NCI-H2029 treated with DMSO at 0.1 percent for 48 hours (cell line): ENCODE measurements at regions not wholly inside any gene's neighbourhood (a gene's known extent, or its start where the extent isn't known, plus 50 kb on each side); places are given as distances from the start of the nearest gene placed in this dataset.
"Not testable (repeated sequence)": the region's sequence is repeated elsewhere in the genome, so short reads cannot be mapped to it uniquely, and the experiment has no call there.

Source experiments
- DNase-seq: peaks from one replicate; lab custom pipeline; 2025; lab: John Stamatoyannopoulos, UW

DNA sequence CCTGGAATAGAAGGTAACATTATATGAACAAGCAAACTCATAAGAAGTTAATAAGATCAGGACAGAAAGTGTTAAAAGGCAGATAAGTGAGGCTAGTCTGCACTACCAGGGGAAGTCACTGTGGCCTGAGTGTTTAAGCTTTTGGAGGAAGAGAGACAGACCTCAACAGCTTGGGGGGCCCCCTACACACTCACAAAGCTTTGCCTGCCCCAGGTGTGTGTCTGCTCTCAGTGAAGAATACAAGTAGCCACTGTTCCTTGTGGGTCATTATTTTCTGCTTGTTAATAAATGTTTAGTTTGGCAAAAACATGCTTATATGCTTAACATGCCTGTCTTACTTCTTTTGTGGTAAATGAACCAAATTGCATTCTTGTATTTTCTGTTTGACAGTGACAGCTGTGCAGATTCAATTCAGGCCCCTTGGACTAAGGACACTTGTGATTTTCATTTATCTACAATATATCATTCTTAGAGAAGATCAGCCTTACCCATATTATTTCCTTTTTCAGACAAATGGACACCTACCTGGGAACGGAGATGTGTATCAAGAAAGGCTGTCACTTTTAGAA is 50.7 kb upstream of the C12orf71 start:
- DNase-seq, result no peak

DNA sequence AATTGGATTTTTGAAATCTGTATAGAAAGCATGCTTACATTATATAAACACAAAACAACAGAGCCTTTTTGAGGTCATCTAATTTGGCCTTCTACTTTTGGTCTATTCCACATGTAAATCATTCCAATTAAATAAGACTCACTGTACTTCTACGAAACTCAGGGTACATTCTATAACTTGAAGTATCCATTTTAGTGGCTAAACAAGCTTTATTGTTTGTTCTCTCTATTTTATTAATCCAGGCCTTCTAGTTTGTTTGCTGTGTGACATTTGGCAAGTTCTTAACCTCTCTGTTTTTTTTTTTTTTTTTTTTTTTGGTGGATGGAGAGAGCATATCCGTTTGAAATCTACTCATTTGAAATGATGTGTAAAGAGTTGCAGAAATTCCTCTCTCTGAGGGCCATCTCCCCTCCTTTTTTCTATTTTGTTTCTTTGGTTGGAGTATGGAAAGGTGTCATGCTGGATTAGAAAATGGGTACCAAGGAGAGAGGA is 58.1 kb upstream of the C12orf71 start:
- no peak for DNase-seq

DNA sequence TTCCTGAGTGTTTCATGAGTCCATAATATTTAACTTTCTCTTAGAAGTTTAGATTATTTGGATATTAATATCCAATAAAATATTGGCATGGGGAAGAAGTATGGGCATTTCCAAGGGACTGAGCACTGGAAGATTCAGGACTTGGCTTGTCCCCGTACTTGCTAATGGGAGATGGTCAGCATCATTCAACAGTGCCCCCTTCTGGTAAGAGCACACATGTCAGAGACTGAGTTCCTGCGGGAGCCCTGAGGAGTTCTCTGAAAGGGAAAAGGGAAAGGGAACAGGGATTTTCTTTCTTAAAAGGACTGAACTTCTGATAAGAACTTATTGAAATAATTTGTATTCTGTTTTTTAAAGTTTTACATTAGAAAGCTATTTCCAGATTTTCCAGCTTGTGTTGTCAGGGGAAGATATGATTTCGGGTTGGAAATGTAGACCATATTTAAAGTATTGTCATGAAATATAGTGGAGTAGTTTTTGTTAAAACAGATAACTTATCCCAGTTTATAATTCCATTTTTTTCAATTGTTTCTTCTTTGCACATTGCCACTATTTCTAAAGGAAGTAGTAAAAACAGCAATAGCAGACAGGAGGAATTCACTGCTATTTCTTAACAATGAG is 59.8 kb upstream of the C12orf71 start:
- peak; percentile 75 for DNase-seq

DNA sequence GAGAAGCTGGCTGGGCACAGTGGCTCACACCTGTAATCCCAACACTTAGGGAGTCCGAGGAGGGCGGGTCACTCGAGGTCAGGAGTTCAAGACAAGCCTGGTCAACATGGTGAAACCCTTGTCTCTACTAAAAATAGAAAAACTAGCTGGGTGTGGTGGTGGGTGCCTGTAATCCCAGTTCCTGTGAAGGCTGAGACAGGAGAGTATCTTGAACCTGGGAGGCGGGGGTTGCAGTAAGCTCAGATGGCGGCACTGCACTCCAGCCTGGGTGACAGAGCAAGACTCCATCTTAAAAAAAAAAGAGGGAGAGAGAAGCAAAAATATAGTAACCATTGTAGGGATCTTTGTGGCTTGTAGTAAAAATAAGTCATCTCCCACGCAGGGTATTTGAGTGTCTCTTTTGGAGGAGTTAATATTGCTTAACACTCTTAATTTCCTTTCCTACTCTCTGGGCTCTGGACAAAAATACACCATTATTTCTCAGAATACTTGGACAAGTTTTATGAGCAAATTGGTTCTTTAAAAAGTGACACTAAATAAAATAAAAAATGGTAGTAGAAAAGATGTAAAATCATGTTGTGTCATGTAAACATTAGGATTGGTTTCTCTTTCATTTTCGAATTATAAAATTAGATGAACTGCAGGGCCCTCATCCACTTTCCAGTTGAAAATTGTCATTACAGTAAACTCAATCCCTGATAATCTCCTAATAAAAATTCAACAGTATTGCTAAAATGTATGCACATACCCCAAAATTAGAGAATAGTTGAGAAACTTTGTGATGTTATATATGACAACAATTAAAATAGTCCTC is 61.1 kb upstream of the C12orf71 start:
- DNase-seq, result no peak

DNA sequence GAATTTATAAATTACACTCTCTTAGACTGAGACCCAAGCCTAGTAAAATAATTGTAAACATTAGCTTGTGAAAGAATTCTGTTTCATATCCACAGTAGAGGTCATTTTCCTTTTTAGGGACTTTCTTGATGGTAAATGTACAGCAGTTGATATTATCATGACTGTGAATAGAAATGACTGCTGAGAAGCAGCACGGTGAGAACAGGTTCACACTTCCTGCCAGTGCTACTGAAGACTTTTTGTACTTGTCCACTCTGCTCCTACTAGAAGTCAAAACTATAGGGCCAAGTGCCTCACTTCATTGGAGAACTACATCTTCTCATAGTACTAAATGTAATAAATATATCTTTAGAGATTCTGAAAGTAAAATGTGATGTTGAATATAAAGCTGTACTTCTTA is 63.3 kb upstream of the C12orf71 start:
- DNase-seq, result not testable (repeated sequence)

DNA sequence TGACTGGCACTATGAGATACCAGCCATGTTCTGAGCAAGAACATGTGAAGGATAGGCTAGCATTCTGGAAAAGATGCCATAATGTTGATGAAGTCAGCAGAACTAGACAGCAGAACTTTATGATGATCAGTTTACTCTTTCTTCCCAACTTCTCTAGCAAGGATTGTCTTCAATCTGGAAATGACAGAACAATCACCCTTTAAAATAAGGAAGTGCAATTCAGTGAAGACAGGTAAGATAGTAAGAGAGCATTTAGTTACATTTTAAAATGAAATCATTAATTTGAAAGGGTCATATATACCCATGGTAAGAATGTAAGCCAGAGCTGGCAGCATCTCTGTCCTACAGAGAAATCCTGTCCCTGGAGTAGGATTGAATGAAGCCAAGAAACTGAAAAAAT is 66.0 kb upstream of the C12orf71 start:
- DNase-seq, result no peak

DNA sequence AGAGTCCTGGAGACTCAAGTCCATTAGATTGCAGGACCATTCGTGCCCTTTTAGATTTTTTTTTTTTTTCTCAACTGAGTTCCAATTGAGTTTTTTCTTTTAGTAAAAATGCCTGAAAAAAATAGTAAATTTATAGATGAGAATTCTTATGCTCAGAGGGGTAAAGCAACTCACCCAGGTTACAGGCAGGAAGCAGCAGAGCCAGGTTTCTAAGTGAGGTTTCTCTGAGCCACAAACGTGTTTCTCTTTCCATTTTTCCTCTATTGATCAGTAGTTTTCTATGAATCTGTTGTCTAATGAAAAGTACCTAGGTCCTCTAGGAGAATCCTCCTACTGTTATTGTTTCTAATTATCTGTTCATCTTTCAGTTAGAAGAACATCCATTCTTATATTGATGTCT is 66.4 kb upstream of the C12orf71 start:
- no peak for DNase-seq

DNA sequence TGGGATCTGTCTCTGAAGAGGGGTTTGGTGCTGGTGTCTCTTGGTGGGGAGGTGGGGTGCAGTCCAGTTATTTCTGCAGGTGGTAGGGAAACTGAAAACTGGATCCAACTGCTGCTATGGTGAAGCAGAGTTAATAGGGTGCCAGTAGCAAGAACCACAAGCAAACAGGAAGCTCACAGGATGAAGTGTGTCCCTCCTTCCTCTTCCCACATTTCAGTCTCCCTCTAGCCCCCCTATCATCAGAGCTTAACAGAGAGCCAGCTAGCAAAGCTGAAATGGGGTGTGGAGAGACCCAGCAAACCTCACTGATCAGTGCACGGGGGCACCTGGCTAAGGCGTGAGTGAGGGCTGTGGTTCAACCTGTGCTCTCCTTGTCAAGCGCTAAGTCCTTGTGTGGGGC is 69.1 kb upstream of the C12orf71 start:
- no peak for DNase-seq

DNA sequence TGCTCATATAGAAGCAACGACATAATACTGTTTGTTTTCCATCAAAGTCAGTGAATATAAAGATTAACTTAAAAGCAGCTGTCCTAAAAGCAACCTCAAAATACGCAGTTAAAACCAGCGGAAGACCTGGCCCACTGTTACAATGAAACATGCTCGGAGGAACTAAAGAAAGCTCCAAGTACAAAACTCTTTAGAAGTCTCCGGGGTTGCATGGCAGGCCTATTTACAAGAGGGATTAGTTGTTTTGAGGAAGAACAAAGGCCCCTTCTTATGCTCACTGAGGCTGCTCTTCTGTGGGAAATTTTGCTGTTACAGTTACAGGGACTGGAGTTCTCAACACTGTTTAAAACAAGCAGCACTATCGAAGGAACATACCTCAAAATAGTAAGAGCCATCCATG is 75.9 kb upstream of the C12orf71 start:
- DNase-seq, result no peak

DNA sequence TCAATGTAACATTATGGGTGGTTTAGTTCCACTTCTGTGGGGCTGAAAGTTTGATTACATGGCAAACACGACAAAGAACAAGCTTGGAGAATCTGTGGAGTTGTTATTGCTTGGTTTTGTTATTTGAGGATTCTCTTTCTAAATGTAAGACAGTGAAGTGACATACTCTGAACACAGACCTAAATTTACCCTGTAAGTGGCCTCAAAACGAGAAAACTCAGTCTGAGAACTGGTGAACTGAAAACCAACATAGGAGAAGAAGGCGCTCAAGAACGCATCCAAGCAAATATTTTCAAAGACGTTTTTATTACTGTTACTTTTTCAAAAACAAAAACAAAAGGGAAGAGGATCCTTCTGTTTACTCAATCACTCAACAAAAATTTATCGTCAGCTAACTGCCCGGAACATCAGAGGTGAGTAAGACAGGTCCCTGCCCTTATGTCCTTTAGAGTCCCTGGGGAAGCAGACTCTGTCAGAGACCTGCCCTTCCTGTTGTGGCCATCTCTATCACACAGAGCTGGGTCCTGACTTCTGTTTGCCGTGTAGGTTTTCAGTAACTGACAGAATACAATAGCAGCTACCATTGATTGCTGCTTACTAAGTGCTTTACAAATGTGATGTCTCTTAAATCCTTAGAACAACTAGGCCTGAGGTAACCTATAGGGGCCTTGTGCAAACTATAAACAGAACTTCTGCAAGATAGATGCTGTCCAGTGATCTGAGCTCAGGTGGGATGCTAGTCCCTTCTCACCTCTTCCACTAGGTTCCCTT is 79.3 kb upstream of the C12orf71 start:
- DNase-seq, result no peak

DNA sequence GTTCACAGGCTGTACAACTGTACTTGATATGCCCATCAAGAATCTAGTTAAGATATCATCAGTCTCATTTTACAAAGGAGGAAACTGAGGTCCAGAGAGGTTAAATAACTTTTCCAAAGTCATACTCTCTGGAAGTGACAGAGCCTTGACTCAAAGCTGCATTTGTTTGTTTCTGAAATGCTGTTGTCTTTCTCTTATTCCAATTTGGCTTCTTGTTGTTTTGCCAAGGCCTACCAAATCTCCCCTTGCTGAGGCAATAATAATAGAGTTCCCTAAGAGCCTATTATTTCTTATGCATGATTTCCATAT is 79.8 kb upstream of the C12orf71 start:
- DNase-seq, result no peak

DNA sequence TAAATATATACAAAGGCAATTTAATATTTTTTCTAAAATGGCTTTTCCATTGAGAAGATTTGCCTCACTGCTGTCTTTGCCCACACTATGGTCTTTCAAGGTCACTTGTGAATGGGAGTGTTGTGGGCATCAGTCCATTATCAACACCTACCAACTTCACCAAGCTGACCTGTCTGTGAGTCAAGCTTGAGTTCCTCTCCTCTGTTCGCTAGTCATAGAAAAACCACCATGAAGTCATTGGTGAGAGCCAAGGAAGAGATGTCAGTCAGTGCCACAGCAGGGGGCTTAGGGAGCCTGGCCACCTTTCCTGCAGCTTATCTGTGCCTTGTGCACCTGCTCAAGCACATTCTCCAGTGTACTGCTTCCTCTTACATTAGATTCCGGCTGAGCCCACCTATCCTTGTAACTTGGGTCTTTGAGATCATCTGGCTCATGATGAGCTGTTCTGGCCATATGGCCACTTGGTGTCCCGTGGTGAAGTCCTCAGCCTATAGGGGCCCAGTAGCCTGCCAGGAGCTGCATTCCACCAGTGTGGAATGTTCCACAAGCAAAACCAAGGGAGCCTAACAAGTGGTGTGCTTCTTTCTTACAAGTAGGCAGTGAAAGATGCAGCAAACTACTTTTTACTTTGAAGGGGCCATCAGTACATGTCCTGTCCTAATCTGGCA is 80.8 kb upstream of the C12orf71 start:
- DNase-seq, result no peak

DNA sequence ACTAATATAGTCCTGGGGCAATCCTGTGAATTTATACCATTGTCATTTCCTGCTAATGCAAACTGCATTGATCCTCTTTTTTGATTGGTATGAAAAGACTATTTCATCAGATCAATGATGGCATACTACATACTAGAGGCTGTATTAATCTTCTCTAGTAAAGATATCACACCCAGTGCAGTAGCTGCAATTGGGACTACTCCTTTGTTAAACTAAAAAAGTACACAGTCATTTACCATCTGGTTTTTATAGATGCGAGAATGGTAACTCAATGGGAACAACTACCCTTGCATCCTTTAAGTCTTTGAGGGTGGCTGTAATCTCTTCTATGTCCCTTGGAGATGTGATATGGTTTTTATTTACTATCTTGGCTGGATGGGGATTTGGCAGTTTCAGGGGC is 80.2 kb upstream of the STK38L start:
- no peak for DNase-seq

DNA sequence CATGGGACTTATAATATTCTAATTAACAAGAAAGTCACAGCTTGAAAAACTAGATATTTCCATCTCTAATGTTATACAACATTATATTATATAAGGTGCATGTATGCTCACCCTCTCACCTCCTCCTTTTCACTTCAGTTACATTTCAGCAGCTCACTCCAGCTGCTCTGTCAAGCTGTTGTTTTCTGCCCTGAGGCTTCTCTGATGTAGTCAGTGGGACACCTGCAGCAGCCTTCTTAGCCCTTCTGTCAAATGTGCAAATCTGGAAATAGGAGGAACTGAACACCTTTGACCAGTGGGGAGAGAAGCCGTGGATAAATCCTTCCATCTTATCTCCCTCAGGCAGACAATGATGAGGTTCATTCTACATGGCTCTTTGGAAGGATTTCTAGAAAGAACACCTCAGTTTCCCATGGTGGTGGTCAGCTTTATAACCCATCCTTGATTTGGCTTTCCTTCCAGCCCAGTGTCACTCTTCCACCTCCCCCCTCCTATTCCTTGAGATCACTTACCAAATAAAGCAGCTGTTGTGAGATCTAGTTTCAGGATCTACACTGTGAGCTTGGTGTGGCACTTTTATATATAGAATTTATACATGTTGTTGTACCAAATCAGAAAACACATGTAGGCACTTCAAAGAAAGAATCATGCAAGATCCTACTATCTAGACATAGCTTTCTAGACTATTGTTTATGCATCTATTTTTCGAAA is 79.6 kb upstream of the STK38L start:
- DNase-seq, result no peak

DNA sequence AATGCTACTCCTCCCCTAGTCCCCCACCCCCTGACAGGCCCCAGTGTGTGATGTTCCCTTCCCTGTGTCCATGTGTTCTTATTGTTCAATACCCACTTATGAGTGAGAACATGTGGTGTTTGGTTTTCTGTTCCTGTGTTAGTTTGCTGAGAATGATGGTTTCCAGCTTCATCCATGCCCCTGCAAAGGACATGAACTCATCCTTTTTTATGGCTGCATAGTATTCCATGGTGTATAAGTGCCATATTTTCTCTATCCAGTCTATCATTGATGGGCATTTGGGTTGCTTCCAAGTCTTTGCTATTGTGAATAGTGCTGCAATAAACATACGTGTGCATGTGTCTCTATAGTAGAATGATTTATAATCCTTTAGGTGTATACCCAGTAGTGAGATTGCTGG is 78.1 kb upstream of the STK38L start:
- not testable (repeated sequence) for DNase-seq

DNA sequence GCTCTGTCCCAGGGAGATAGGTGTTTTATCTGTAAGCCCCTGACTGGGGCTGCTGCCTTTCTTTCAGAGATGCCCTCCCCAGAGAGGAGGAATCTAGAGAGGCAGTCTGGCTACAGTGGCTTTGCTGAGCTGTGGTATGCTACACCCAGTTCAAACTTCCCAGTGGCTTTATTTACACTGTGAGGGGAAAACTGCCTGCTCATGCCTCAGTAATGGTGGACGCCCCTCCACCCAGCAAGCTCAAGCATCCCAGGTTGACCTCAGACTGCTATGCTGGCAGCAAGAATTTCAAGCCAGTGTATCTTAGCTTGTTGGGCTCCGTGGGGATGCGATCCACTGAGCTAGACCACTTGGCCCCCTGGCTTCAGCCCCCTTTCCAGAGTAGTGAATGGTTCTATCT is 72.6 kb upstream of the STK38L start:
- DNase-seq, result not testable (repeated sequence)

DNA sequence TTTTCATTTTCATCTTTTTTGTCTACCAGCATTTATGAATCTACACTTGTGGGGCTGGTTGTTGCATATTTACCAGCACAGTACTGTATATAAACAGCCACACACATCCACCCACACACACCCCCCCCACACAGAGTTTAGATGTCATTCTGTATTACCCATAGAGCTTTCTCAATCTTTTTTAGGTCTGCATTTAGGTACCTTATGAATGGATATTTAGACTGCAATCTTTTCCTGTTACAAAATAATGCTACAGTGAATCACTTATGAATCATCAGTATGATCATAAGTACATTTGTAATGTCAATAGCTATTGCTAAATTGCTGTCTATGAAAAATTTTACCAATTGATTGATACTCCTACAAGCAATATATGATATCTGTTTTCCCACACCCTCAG is 67.3 kb upstream of the STK38L start:
- DNase-seq, result no peak

DNA sequence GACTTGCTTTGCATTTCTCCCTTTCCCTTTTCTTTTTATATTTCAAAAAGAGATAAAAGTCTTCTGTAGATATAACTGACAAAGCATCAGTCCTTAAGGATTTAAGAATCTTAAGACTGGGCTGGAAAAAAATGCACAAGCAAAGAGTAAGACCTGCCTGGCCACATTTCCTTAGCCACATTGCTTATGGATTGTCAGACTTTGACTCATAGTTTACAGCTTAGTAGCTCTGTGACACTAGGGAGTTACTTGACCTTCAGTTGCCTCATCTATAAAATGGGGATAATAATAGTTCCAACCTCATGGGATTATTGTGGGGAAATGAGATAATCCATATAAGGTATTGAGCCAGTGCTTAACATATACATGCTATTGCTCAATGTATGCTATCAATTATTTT is 66.4 kb upstream of the STK38L start:
- no peak for DNase-seq

DNA sequence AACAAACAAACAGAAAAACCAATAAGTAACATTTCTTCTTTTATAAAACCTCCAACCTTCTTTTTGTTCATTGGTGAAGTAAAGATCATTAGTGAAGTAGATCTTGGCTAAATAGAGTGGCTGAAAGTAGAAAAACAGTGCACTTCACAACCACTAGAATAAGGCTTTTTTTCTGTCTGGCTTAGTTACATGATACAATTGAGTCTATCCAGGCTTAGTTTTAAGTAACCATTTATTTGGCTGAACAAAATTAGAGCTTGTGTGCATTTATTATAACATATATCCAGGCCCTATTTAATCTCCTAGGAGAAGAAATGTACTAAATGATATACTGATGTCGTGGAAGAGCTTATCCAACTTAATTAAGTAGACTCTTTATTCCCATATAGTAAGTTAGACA is 65.8 kb upstream of the STK38L start:
- no peak for DNase-seq

DNA sequence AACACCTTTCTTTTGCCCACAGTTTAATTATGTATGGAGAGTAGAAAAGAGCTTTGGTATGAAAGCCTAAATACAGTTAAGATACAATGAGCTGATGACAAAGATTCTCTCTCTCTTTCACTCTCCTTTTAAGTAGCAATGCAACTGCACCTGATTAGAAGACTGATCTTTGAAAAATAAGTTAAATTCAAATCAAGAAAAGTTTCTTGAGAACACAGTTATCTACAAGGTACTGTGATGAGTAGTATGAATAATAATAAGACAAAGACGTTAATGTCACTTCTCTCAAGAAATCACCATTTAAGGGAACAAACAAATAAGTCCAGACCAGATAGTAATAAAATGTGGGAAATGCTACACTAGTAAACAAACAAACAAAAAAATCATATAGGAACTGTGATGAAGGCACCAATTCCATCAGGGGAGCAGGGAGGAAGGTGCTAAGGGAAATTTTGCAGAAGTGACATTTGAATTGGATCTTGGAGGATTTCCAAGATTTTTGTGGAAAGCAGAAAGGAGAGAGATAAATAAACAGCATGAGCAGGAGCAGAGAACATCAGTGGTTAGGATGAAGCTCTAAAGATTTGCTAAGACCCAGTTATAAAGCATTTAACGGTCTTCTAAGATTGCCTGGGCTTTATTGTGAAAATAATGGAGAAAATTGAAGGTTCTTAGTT is 65.2 kb upstream of the STK38L start:
- no peak for DNase-seq
